ENCODE measurements at regions not wholly inside any gene's neighbourhood (a gene's known extent, or its start where the extent isn't known, plus 50 kb on each side); places are given as distances from the start of the nearest gene placed in this dataset.

DNA sequence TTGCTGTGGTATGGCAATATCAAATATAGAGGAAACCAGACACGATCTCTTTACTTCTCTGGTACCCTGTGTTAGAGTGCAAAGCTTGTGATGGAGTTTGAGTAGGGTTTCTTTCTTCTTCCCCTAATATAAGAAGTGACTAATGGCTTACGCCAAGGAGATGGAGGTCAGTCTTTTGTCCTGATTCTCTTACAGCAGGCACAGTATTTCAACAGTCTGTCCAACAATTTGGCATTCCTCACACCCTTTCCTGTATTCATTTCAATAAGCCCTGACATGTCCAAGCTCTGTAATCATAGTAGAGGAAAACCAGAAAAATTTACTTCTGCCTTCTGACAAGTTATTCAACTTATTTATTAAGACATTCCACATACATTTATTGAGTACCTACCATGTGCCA lies 546.2 kb downstream of the TMEM135 start:
- Histone ChIP-seq H3K36me3 (no peaks in the 10 kb centered on the region), H3K27ac (no peak overlapping the region), H3K4me1 (no peaks in the 10 kb centered on the region), H3K27me3 (no peaks in the 10 kb centered on the region), H3K9me3 (no peaks in the 10 kb centered on the region), H3K4me3 (no peak overlapping the region)
- intact Hi-C loops (cut with DNase I), result no loop called here
- DNase-seq (ENCODE audit: extremely low spot score in 2 of 2), result no peak
- TF ChIP-seq, protein P1, sequence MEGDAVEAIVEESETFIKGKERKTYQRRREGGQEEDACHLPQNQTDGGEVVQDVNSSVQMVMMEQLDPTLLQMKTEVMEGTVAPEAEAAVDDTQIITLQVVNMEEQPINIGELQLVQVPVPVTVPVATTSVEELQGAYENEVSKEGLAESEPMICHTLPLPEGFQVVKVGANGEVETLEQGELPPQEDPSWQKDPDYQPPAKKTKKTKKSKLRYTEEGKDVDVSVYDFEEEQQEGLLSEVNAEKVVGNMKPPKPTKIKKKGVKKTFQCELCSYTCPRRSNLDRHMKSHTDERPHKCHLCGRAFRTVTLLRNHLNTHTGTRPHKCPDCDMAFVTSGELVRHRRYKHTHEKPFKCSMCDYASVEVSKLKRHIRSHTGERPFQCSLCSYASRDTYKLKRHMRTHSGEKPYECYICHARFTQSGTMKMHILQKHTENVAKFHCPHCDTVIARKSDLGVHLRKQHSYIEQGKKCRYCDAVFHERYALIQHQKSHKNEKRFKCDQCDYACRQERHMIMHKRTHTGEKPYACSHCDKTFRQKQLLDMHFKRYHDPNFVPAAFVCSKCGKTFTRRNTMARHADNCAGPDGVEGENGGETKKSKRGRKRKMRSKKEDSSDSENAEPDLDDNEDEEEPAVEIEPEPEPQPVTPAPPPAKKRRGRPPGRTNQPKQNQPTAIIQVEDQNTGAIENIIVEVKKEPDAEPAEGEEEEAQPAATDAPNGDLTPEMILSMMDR (IDR thresholded peaks at IDR 0.05), result no peak
- no peak for TF ChIP-seq POLR2AphosphoS5 (IDR thresholded peaks at IDR 0.05; ENCODE audit: insufficient read depth in 1 of 2, low read depth in 1 of 2)

DNA sequence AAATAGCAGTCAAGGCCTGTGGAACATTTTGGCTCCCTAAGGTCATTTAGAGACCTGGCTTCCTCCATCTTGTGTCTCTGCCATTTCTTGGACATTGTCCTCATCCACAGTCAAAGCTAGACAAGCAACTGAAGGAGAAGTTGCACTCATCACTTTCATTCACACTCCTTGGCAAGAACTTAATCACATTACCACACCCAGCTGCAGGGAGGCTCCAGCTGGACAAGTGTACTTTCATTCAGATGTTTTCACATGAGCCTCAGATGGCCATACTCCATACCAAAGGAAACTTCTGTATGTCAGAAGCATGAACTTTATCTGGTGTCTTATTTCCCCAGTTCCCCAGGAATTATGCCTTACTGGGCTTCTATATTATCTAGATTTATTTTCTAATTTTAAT lies 537.4 kb downstream of the TMEM135 start:
- Histone ChIP-seq H3K27me3 (no peaks in the 10 kb centered on the region), H3K27ac (no peak overlapping the region), H3K36me3 (no peaks in the 10 kb centered on the region), H3K9me3 (no peaks in the 10 kb centered on the region), H3K4me1 (no peaks in the 10 kb centered on the region), H3K4me3 (no peak overlapping the region)
- no peak for DNase-seq (ENCODE audit: extremely low spot score in 2 of 2)
- TF ChIP-seq, protein P1 (IDR thresholded peaks at IDR 0.05), result no peak
- TF ChIP-seq POLR2A (IDR thresholded peaks at IDR 0.05) (no peak), POLR2AphosphoS5 (IDR thresholded peaks at IDR 0.05; ENCODE audit: insufficient read depth in 1 of 2, low read depth in 1 of 2) (no peak)
- intact Hi-C loops (cut with DNase I), result no loop called here

DNA sequence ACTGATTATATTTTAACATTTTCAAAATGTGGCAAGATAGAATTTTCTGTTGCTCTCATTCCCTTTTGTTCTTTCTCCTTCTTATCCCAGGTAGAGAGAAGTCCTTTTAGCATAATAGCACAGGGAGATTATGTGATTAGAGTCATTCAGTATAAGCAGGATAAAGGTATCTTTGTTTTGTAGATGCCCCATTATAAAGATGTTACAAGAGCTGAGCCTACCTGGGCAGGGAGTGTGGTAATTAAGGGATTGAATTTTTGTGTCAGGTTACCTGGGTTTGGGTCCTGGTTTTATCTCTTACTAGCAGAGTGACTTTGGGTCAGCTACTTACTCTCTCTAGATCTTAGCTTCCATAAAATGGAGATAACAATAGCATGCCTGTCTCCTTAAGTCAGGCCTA lies 536.5 kb downstream of the TMEM135 start:
- no peak for TF ChIP-seq POLR2AphosphoS5 (IDR thresholded peaks at IDR 0.05; ENCODE audit: insufficient read depth in 1 of 2, low read depth in 1 of 2)
- TF ChIP-seq, protein P1 (IDR thresholded peaks at IDR 0.05), result no peak
- no peak for TF ChIP-seq POLR2A (IDR thresholded peaks at IDR 0.05)
- Histone ChIP-seq H3K36me3 (no peaks in the 10 kb centered on the region), H3K4me3 (no peak overlapping the region), H3K27me3 (no peaks in the 10 kb centered on the region), H3K27ac (no peak overlapping the region), H3K9me3 (no peaks in the 10 kb centered on the region), H3K4me1 (no peaks in the 10 kb centered on the region)
- intact Hi-C loops (cut with DNase I), result no loop called here
- no peak for DNase-seq (ENCODE audit: extremely low spot score in 2 of 2)

DNA sequence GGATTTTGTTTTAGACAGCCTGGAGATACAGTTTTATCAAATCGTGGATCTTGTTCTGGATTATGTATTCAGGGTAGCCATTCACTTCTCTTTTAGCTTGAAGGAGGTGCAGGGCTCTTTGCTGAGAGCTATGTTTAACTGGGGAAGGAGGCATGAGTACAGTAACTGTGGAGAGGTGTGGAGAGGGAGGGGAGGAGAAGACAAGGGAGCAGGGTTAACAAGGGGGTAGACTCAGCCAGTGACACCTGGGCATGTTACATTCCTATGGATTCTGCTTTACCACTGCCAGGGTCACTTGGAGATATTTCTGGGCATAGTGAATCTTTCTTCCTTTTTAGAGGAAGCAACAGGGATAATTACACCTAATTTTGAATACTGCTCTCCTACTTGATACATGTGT lies 536.0 kb downstream of the TMEM135 start:
- no peaks in the 10 kb centered on the region for H3K27me3 ChIP-seq
- no peaks in the 10 kb centered on the region for H3K36me3 ChIP-seq
- H3K9me3 ChIP-seq, result no peaks in the 10 kb centered on the region
- H3K4me1 ChIP-seq, result no peaks in the 10 kb centered on the region
- TF ChIP-seq POLR2AphosphoS5 (IDR thresholded peaks at IDR 0.05; ENCODE audit: insufficient read depth in 1 of 2, low read depth in 1 of 2) (no peak), POLR2A (IDR thresholded peaks at IDR 0.05) (no peak)
- TF ChIP-seq, protein P1 (IDR thresholded peaks at IDR 0.05), result no peak
- no peak overlapping the region for H3K27ac ChIP-seq
- DNase-seq (ENCODE audit: extremely low spot score in 2 of 2), result no peak
- no peak overlapping the region for H3K4me3 ChIP-seq
- intact Hi-C loops (cut with DNase I), result no loop called here

DNA sequence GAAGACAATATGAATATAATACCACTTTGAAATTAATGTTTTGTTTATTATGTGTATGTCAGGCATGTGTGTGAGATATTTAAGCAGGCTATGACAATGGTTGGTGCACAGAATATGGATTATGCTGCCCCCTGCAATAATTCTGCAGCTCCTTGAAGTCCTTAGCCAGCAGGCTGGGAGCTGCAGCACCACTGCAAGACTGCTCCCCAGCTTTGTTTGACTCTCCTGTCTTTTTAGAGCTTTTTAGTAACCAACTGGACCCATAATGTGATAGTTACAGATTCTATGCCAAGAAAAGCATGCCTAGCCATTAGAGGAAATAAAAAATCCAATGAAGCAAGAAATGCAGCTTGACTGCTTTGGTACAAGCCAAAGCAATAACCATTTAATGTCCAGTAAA lies 535.1 kb downstream of the TMEM135 start:
- no peak for DNase-seq (ENCODE audit: extremely low spot score in 2 of 2)
- intact Hi-C loops (cut with DNase I), result no loop called here
- Histone ChIP-seq H3K4me3 (no peak overlapping the region), H3K36me3 (no peaks in the 10 kb centered on the region), H3K27me3 (no peaks in the 10 kb centered on the region), H3K4me1 (no peaks in the 10 kb centered on the region), H3K27ac (no peak overlapping the region), H3K9me3 (no peaks in the 10 kb centered on the region)
- no peak for TF ChIP-seq POLR2A (IDR thresholded peaks at IDR 0.05)
- TF ChIP-seq, protein P1 (IDR thresholded peaks at IDR 0.05), result no peak
- no peak for TF ChIP-seq POLR2AphosphoS5 (IDR thresholded peaks at IDR 0.05; ENCODE audit: insufficient read depth in 1 of 2, low read depth in 1 of 2)

All from vagina (tissue), 2 donors.